NB4 (cell line): ENCODE measurements at regions not wholly inside any gene's neighbourhood (a gene's known extent, or its start where the extent isn't known, plus 50 kb on each side); places are given as distances from the start of the nearest gene placed in this dataset.

Experiments used
- DNase-seq: peaks from one replicate; pipeline ENCODE4 v3.0.0; 2010; ENCODE audit warnings: low read depth
- H3K4me3 ChIP-seq: one replicate; pipeline ENCODE4 v1.5.1; 2011; ENCODE audit warnings: mild to moderate bottlenecking, low read depth, low read length, moderate library complexity
- CTCF ChIP-seq: IDR thresholded peaks from one replicate; pipeline ENCODE4 v1.5.1; 2012; ENCODE audit warnings: low read depth, low read length
- MAX ChIP-seq: IDR thresholded peaks from 2 replicates; pipeline ENCODE4 v1.6.1; 2011; ENCODE audit warnings: low read depth, low read length
- MYC ChIP-seq: IDR thresholded peaks from 2 replicates; pipeline ENCODE4 v1.6.1; 2011; ENCODE audit warnings: low read depth, low read length
- POLR2A ChIP-seq: IDR thresholded peaks from 2 replicates; pipeline ENCODE4 v1.6.1; 2011; ENCODE audit warnings: mild to moderate bottlenecking; ENCODE audit not compliant: insufficient read length; ENCODE audit errors: extremely low read depth

GRCh38 chrX:139267851-139268250, 262.7 kb upstream of the F9 start:
- no peak overlapping the region for H3K4me3 ChIP-seq
- TF ChIP-seq MYC (no peak), CTCF (no peak), MAX (no peak), POLR2A (no peak)
- no peak for DNase-seq

- TF ChIP-seq POLR2A: no peak
- TF ChIP-seq MAX: no peak
- no peak for TF ChIP-seq MYC
- TF ChIP-seq CTCF: no peak
- DNase-seq: no peak
- H3K4me3 ChIP-seq: no peak overlapping the region
These were observed 284.2 kb upstream of the F9 start for GRCh38 chrX:139246295-139246694.

GRCh38 chrX:139237141-139237540, 293.4 kb upstream of the F9 start:
- DNase-seq: no peak

GRCh38 chrX:139234898-139235297, 295.6 kb upstream of the F9 start:
- no peak for TF ChIP-seq CTCF
- TF ChIP-seq POLR2A: no peak
- no peak for TF ChIP-seq MYC
- no peak for TF ChIP-seq MAX
- no peak for DNase-seq
- H3K4me3 ChIP-seq: no peak overlapping the region

More at GRCh38 chrX:139237141-139237540, 293.4 kb upstream of the F9 start:
- TF ChIP-seq MYC (no peak), POLR2A (no peak), CTCF (no peak), MAX (no peak)
- no peak overlapping the region for H3K4me3 ChIP-seq

- DNase-seq: no peak
- no peak for TF ChIP-seq MAX
- H3K4me3 ChIP-seq: no peak overlapping the region
These were observed 305.4 kb upstream of the F9 start for GRCh38 chrX:139224953-139225665.

GRCh38 chrX:139222511-139223200, 307.9 kb upstream of the F9 start:
- no peak overlapping the region for H3K4me3 ChIP-seq
- TF ChIP-seq MYC: no peak
- no peak for TF ChIP-seq MAX
- no peak for TF ChIP-seq CTCF
- no peak for TF ChIP-seq POLR2A
- no peak for DNase-seq
